ENCODE measurements at regions not wholly inside any gene's neighbourhood (a gene's known extent, or its start where the extent isn't known, plus 50 kb on each side); places are given as distances from the start of the nearest gene placed in this dataset.

GRCh38 chr12:75705749-75706711 lies 194.6 kb upstream of the KRR1 start:
- H3K4me1 ChIP-seq (ENCODE audit: control insufficient read depth, insufficient read depth, low read length): no peaks in the 10 kb centered on the region; the same call in 1 of the 2 replicates
- H3K27ac ChIP-seq (ENCODE audit: extremely low read depth, low read depth, low read length): no peak overlapping the region
- H3K36me3 ChIP-seq (ENCODE audit: control insufficient read depth in 2 of 2, insufficient read depth in 1 of 2, low read length in 2 of 2): no peaks in the 10 kb centered on the region
- no peak overlapping the region for H3K4me3 ChIP-seq (ENCODE audit: low read depth, low read length)
- ChIA-PET POLR2A (interaction anchor here (0.9 kb wide), 1 partner anchor 74 kb away, joined by 3 read pairs; no protein-coding TSS in a partner anchor), CTCF (no interaction called here)
- no peaks in the 10 kb centered on the region for H3K9me3 ChIP-seq (ENCODE audit: control insufficient read depth, insufficient read depth, low read depth, low read length)
- TF ChIP-seq PRDM6 (tag by site-specific recombination; IDR thresholded peaks at IDR 0.05): peak; percentile 36; the same call in 1 of the 2 replicates
- TF ChIP-seq KLF1 (tag by site-specific recombination; IDR thresholded peaks at IDR 0.05): no peak

- H3K4me1 ChIP-seq (ENCODE audit: control insufficient read depth, insufficient read depth, low read length): no peaks in the 10 kb centered on the region; the same call in 1 of the 2 replicates
These were observed 193.3 kb upstream of the KRR1 start for GRCh38 chr12:75704664-75705063.

GRCh38 chr12:75704208-75704607 lies 192.8 kb upstream of the KRR1 start:
- Histone ChIP-seq H3K9me3 (ENCODE audit: control insufficient read depth, insufficient read depth, low read depth, low read length) (no peaks in the 10 kb centered on the region), H3K36me3 (ENCODE audit: control insufficient read depth in 2 of 2, insufficient read depth in 1 of 2, low read length in 2 of 2) (no peaks in the 10 kb centered on the region), H3K4me3 (ENCODE audit: low read depth, low read length) (no peak overlapping the region), H3K4me1 (ENCODE audit: control insufficient read depth, insufficient read depth, low read length) (no peaks in the 10 kb centered on the region; the same call in 1 of the 2 replicates), H3K27ac (ENCODE audit: extremely low read depth, low read depth, low read length) (no peak overlapping the region)
- CTCF ChIA-PET: no interaction called here
- POLR2A ChIA-PET: no interaction called here
- TF ChIP-seq ZNF560 (tag by site-specific recombination; IDR thresholded peaks at IDR 0.05; ENCODE audit: borderline replicate concordance) (no peak), ZBTB17 (tag by site-specific recombination; IDR thresholded peaks at IDR 0.05) (no peak), ZNF654 (tag by site-specific recombination; IDR thresholded peaks at IDR 0.05; ENCODE audit: low read depth) (no peak), TCF7L2 (IDR thresholded peaks at IDR 0.05; ENCODE audit: borderline replicate concordance, low read depth, low read length) (no peak), ZNF221 (tag by site-specific recombination; IDR thresholded peaks at IDR 0.05; ENCODE audit: borderline replicate concordance) (no peak), ZNF223 (tag by site-specific recombination; IDR thresholded peaks at IDR 0.05) (no peak), ZSCAN16 (tag by site-specific recombination; IDR thresholded peaks at IDR 0.05) (no peak), ZNF692 (tag by site-specific recombination; IDR thresholded peaks at IDR 0.05) (no peak), GLI4 (tag by site-specific recombination; IDR thresholded peaks at IDR 0.05) (no peak), ZNF391 (tag by site-specific recombination; IDR thresholded peaks at IDR 0.05; ENCODE audit: borderline replicate concordance, low read depth) (no peak), GLIS2 (tag by site-specific recombination; IDR thresholded peaks at IDR 0.05) (no peak), ZNF510 (tag by site-specific recombination; IDR thresholded peaks at IDR 0.05; ENCODE audit: insufficient replicate concordance) (no peak), ZNF248 (tag by site-specific recombination; IDR thresholded peaks at IDR 0.05) (no peak), ZNF658 (tag by site-specific recombination; IDR thresholded peaks at IDR 0.05) (no peak)
- TF ChIP-seq, protein P1, sequence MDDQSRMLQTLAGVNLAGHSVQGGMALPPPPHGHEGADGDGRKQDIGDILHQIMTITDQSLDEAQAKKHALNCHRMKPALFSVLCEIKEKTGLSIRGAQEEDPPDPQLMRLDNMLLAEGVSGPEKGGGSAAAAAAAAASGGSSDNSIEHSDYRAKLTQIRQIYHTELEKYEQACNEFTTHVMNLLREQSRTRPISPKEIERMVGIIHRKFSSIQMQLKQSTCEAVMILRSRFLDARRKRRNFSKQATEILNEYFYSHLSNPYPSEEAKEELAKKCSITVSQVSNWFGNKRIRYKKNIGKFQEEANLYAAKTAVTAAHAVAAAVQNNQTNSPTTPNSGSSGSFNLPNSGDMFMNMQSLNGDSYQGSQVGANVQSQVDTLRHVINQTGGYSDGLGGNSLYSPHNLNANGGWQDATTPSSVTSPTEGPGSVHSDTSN (CRISPR knock-in tag; IDR thresholded peaks at IDR 0.05): no peak
- TF ChIP-seq, protein P2, sequence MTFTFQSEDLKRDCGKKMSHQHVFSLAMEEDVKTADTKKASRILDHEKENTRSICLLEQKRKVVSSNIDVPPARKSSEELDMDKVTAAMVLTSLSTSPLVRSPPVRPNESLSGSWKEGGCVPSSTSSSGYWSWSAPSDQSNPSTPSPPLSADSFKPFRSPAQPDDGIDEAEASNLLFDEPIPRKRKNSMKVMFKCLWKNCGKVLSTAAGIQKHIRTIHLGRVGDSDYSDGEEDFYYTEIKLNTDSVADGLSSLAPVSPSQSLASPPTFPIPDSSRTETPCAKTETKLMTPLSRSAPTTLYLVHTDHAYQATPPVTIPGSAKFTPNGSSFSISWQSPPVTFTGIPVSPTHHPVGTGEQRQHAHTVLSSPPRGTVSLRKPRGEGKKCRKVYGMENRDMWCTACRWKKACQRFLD (tag by site-specific recombination; IDR thresholded peaks at IDR 0.05): no peak

More at GRCh38 chr12:75704664-75705063, 193.3 kb upstream of the KRR1 start:
- Histone ChIP-seq H3K4me3 (ENCODE audit: low read depth, low read length) (no peak overlapping the region), H3K36me3 (ENCODE audit: control insufficient read depth in 2 of 2, insufficient read depth in 1 of 2, low read length in 2 of 2) (no peaks in the 10 kb centered on the region), H3K27ac (ENCODE audit: extremely low read depth, low read depth, low read length) (no peak overlapping the region), H3K9me3 (ENCODE audit: control insufficient read depth, insufficient read depth, low read depth, low read length) (no peaks in the 10 kb centered on the region)
- ChIA-PET CTCF (interaction anchor here (0.7 kb wide), 1 partner anchor 338 kb away, joined by 3 read pairs; no protein-coding TSS in a partner anchor), POLR2A (no interaction called here)
- TF ChIP-seq, protein P3, sequence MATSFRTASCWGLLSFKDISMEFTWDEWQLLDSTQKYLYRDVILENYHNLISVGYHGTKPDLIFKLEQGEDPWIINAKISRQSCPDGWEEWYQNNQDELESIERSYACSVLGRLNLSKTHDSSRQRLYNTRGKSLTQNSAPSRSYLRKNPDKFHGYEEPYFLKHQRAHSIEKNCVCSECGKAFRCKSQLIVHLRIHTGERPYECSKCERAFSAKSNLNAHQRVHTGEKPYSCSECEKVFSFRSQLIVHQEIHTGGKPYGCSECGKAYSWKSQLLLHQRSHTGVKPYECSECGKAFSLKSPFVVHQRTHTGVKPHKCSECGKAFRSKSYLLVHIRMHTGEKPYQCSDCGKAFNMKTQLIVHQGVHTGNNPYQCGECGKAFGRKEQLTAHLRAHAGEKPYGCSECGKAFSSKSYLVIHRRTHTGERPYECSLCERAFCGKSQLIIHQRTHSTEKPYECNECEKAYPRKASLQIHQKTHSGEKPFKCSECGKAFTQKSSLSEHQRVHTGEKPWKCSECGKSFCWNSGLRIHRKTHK (tag by site-specific recombination; IDR thresholded peaks at IDR 0.05): no peak
- TF ChIP-seq ZBTB8A (tag by site-specific recombination; IDR thresholded peaks at IDR 0.05) (no peak), ZFP69B (tag by site-specific recombination; IDR thresholded peaks at IDR 0.05) (no peak)
